Heart right ventricle (tissue), 16 donors: ENCODE measurements at regions not wholly inside any gene's neighbourhood (a gene's known extent, or its start where the extent isn't known, plus 50 kb on each side); places are given as distances from the start of the nearest gene placed in this dataset.

ENCODE experiments used
- ATAC-seq, 8 donors: fragments of 200-7000 bp; cut with Tn5 transposase; one replicate each; pipeline ENCODE4 v1.9.1; 2020; ENCODE audit warnings: mild to moderate bottlenecking in 8 of 8, moderate library complexity in 8 of 8, moderate number of reproducible peaks in 1 of 8
- DNase-seq, 2 donors: peaks; one replicate each; pipeline ENCODE4 v3.0.0-alpha.2; 2020
- H3K27ac ChIP-seq, 10 donors: fragments of 200-600 bp; sonication (generic) in 2 of 10; one replicate each; pipeline versions ENCODE4 v1.5.0 to v1.8.0; 2020 to 2022; ENCODE audit warnings: mild to moderate bottlenecking in 3 of 10
- H3K27me3 ChIP-seq, 7 donors: fragments of 200-600 bp; one replicate each; pipeline ENCODE4 v1.8.0; 2021 to 2022; ENCODE audit warnings: mild to moderate bottlenecking in 2 of 7
- H3K36me3 ChIP-seq, 9 donors: fragments of 200-600 bp; sonication (generic) in 1 of 9; one replicate each; pipeline versions ENCODE4 v1.5.0 to v1.8.0; 2020 to 2022; ENCODE audit warnings: mild to moderate bottlenecking in 2 of 9
- H3K4me1 ChIP-seq, 9 donors: fragments of 200-600 bp; sonication (generic) in 1 of 9; one replicate each; pipeline versions ENCODE4 v1.5.0 to v1.8.0; 2020 to 2022; ENCODE audit warnings: mild to moderate bottlenecking in 4 of 9
- H3K4me3 ChIP-seq, 10 donors: fragments of 200-600 bp; sonication (generic) in 2 of 10; one replicate each; pipeline versions ENCODE4 v1.5.0 to v1.8.0; 2020 to 2022; ENCODE audit warnings: mild to moderate bottlenecking in 7 of 10, moderate library complexity in 2 of 10
- H3K9me3 ChIP-seq, 11 donors: fragments of 200-600 bp in 10 of 11; sonication (generic) in 2 of 11; one replicate each; pipeline versions ENCODE4 v1.5.0 to v1.8.0; 2013 to 2022; ENCODE audit warnings: mild to moderate bottlenecking in 2 of 11, control low read depth in 1 of 11, moderate library complexity in 1 of 11
- WGBS, 2 donors: extraction: QIAGEN DNeasy Blood & Tissue Kit; methylation state at CpG; one replicate each; pipeline ENCODE4 v1.1.7; 2013; ENCODE audit warnings: inconsistent platforms in 1 of 2; 5-methylcytosine and 5-hydroxymethylcytosine counted together
- intact Hi-C, 10 donors: fragments of 100-400 bp; cut with DNase I; formaldehyde crosslinking; loops; one replicate each; pipeline versions ENCODE4 v1.11.1 to v1.14.2; 2022
- TF ChIP-seq, protein P1 (sequence below), 9 donors: fragments of 200-600 bp; sonication (generic) in 2 of 9; IDR thresholded peaks; one replicate each; pipeline versions ENCODE4 v1.5.0 to v1.8.0; 2021 to 2022; ENCODE audit warnings: antibody characterized with exemption in 9 of 9, mild to moderate bottlenecking in 5 of 9, moderate library complexity in 1 of 9
- donor health status: Arrhythmogenic right ventricular cardiomyopathy.
- donor health status: ischemic (EF 13 %, LVEDD 7.1; RV severe dilation, severe dysfunction).
- donor health status: healthy with polysubstance abuse.
- donor health status: DM: no; HTN: yes; CAD: no.
- donor health status: DM: no; HTN: no; CAD: no.
- donor health status: ischemic (EF 25% LVEDD 6.9; RV normal size, moderate dysfunction).
- donor health status: ischemic (EF 25% LVEDD 5.7; RV mildly dilated, moderate dysfunction).
- donor health status: healthy.
- donor health status: DM: yes; HTN: yes; CAD: no.
- donor health status: Ischemic cardiomyopathy.
- donor health status: ischemic (EF 35%, LVEDD 5.7; RV mildly dilated, moderate dysfunction).
- donor health status: nonischemic (EF 11% LVEDD 7.7; RV severe dilation, severe dysfunction).
- donor health status: DM: yes; HTN: yes; CAD: no.
- donor health status: PGD.
- donor health status: ischemic (EF 29% LVEDD 5.4; RV normal size, mild dysfunction).
- donor health status: nonischemic (EF 23%, LVEDD 6.1; RV moderate dilation, normal function).

DNA sequence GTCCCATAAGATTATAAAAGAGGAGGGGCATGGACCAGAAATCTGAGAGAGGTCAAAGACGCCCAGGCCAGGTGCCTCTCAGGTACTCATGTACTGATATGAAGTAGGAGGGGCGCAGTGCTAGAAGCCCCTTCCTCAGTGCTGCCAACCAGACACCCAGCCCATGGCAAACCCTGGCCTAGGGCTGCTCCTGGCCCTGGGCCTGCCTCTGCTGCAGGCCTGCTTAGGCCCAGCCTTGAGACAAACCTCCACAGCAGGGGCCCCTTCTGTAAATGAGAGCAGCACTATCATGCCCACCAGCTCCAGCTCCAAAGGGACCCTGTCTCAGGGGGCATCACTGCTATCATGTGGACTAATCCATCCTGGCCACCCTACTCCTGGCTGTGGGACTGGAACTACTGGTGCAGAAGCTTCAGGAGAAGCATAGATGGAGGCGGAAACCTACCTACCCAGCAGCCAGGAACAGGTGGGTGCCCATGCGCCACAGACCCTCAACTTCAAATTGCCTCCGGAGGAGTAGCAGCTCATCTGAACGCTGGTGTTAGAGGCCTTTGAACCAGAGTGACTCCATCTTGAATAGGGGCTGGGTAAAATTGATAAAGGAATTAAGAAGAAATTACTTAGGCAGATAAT lies 72.4 kb upstream of the LGSN start:
- TF ChIP-seq, protein P1, sequence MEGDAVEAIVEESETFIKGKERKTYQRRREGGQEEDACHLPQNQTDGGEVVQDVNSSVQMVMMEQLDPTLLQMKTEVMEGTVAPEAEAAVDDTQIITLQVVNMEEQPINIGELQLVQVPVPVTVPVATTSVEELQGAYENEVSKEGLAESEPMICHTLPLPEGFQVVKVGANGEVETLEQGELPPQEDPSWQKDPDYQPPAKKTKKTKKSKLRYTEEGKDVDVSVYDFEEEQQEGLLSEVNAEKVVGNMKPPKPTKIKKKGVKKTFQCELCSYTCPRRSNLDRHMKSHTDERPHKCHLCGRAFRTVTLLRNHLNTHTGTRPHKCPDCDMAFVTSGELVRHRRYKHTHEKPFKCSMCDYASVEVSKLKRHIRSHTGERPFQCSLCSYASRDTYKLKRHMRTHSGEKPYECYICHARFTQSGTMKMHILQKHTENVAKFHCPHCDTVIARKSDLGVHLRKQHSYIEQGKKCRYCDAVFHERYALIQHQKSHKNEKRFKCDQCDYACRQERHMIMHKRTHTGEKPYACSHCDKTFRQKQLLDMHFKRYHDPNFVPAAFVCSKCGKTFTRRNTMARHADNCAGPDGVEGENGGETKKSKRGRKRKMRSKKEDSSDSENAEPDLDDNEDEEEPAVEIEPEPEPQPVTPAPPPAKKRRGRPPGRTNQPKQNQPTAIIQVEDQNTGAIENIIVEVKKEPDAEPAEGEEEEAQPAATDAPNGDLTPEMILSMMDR (IDR thresholded peaks at IDR 0.05) = no peak
- 92 to 93% methylated on average over 6 of the region's 6 CpGs for WGBS, 2 donors
- DNase-seq = no peak
- Histone ChIP-seq H3K36me3 (no peaks in the 10 kb centered on the region), H3K4me3 (no peak overlapping the region), H3K9me3 (no peaks in the 10 kb centered on the region), H3K4me1 (no peaks in the 10 kb centered on the region), H3K27ac (no peak overlapping the region), H3K27me3 (peaks cover 0 to 3% (median 0%) of the 10 kb centered on the region in 7 donors)
- intact Hi-C loops = no loop called here
- no peak for ATAC-seq

DNA sequence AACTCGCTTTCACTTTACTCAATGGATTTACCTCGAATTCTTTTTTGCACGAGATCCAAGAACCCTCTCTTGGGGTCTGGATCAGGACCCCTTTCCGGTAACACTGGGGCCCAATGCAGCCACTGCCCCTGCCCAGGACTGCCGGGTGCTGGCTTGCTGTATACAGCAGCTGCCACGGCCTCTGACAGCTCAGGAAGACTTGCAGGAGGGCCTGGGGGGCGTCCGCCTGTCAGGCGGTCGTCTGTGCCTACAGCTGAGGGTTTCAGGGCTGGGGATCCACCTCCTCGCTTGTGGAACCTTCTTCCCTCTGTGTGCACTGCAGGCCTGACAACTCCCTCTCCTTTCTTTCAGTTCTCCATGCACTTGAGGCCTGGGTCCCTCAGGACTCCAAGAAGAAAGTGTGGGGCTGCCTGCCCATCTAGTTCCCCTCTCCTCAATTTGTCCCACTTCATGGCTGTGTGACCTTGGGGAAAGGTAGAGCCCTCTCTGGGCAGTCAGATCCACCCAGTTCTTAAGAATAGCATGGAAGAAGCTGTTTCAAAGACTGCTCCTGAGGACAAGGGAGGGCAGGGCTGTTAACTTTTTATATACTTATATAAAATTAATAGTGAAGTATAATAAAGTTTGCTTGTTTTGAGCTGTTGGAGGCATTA lies 75.0 kb upstream of the LGSN start:
- no peaks in the 10 kb centered on the region for H3K4me1 ChIP-seq
- no peak for DNase-seq
- intact Hi-C loops = no loop called here
- ATAC-seq = no peak
- TF ChIP-seq, protein P1 (IDR thresholded peaks at IDR 0.05) = no peak
- WGBS, 2 donors = 72 to 73% methylated on average over 11 of the region's 11 CpGs
- no peak overlapping the region for H3K4me3 ChIP-seq
- H3K27ac ChIP-seq = no peak overlapping the region
- H3K9me3 ChIP-seq = no peaks in the 10 kb centered on the region
- peaks cover 0 to 3% (median 0%) of the 10 kb centered on the region in 7 donors for H3K27me3 ChIP-seq
- no peaks in the 10 kb centered on the region for H3K36me3 ChIP-seq

DNA sequence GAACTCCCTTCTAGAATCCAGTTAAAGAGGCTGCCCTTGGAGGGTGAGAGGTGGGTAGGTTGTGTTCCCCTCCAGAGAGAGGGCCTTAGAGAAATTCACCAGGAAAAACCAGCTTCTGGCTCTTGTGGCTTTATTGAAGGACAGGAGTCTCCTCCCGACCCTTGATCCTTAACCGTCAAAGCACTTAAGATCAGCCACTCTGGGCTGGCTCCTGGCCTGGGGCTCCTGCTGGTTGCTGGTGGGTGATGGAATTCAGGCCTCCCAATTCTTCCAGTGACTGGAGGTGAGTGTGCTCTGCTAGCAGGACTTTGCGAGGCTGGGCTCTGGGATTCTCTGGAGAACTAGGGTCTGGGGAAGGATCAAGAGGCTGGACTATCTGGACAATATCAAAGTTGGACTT lies 75.6 kb upstream of the LGSN start:
- intact Hi-C loops = no loop called here
- no peaks in the 10 kb centered on the region for H3K9me3 ChIP-seq
- TF ChIP-seq, protein P1 (IDR thresholded peaks at IDR 0.05) = no peak
- no peaks in the 10 kb centered on the region for H3K4me1 ChIP-seq
- WGBS, 2 donors = 54 to 66% methylated on average over 3 of the region's 3 CpGs
- no peaks in the 10 kb centered on the region for H3K36me3 ChIP-seq
- peaks cover 0 to 3% (median 0%) of the 10 kb centered on the region in 7 donors for H3K27me3 ChIP-seq
- ATAC-seq (no peak), DNase-seq (no peak)
- H3K27ac ChIP-seq = no peak overlapping the region
- H3K4me3 ChIP-seq = no peak overlapping the region

DNA sequence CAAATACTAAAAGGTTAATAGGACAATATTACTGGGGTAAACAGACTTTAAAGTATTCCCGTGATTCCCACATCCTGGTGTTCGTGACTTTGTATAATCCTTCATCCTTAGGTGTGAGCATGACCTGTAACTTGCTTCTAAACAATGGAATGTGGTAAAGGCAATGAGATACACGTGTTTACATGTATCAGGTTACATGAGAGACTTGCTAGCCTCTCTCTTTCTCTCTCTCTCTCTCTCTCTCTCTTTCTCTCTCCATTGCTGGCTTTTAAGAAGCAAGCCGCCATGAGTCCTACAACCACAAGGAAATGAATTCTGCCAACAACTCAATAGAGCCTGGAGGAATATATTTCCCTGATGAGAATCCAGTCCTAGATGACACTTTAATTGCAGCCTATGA lies 83.9 kb upstream of the LGSN start:
- H3K4me1 ChIP-seq = no peaks in the 10 kb centered on the region
- intact Hi-C loops = no loop called here

More for the DNA sequence above, 83.9 kb upstream of the LGSN start:
- Histone ChIP-seq H3K27ac (no peak overlapping the region), H3K36me3 (no peaks in the 10 kb centered on the region), H3K9me3 (no peaks in the 10 kb centered on the region), H3K4me3 (no peak overlapping the region), H3K27me3 (no peaks in the 10 kb centered on the region)
- TF ChIP-seq, protein P1 (IDR thresholded peaks at IDR 0.05) = no peak
- ATAC-seq (no peak), DNase-seq (no peak)
- WGBS, 2 donors = 57 to 63% methylated on average over 4 of the region's 4 CpGs
